Adipocyte (in vitro differentiated cells): ENCODE measurements at regions not wholly inside any gene's neighbourhood (a gene's known extent, or its start where the extent isn't known, plus 50 kb on each side); places are given as distances from the start of the nearest gene placed in this dataset.
A peak's percentile ranks its signal among the peaks of the same experiment; 100 is the strongest.

Source experiments
- DNase-seq: peaks from one replicate; pipeline ENCODE4 v3.0.0-alpha.2; 2015; ENCODE audit warnings: low read depth
- H3K27me3 ChIP-seq: replicated peaks from 2 replicates; pipeline ENCODE4 v1.7.0; 2013; ENCODE audit warnings: mild to moderate bottlenecking, low read length, moderate library complexity; ENCODE audit not compliant: control insufficient read depth, insufficient read depth
- H3K36me3 ChIP-seq: 2 replicates; pipeline ENCODE4 v1.7.0; 2013; ENCODE audit warnings: low read length, mild to moderate bottlenecking, moderate library complexity; ENCODE audit not compliant: control insufficient read depth, insufficient read depth, severe bottlenecking
- H3K4me1 ChIP-seq: 2 replicates; pipeline ENCODE4 v1.7.0; 2013; ENCODE audit warnings: mild to moderate bottlenecking, low read length, moderate library complexity; ENCODE audit not compliant: control insufficient read depth, insufficient read depth
- H3K4me3 ChIP-seq: 2 replicates; pipeline ENCODE4 v1.7.0; 2013; ENCODE audit warnings: mild to moderate bottlenecking, low read length, moderate library complexity
- H3K9ac ChIP-seq: 2 replicates; pipeline ENCODE4 v1.7.0; 2013; ENCODE audit warnings: mild to moderate bottlenecking, low read length, moderate library complexity
- H3K9me3 ChIP-seq: 2 replicates; pipeline ENCODE4 v1.7.0; 2013; ENCODE audit warnings: mild to moderate bottlenecking, low read length, moderate library complexity; ENCODE audit not compliant: control insufficient read depth

DNA sequence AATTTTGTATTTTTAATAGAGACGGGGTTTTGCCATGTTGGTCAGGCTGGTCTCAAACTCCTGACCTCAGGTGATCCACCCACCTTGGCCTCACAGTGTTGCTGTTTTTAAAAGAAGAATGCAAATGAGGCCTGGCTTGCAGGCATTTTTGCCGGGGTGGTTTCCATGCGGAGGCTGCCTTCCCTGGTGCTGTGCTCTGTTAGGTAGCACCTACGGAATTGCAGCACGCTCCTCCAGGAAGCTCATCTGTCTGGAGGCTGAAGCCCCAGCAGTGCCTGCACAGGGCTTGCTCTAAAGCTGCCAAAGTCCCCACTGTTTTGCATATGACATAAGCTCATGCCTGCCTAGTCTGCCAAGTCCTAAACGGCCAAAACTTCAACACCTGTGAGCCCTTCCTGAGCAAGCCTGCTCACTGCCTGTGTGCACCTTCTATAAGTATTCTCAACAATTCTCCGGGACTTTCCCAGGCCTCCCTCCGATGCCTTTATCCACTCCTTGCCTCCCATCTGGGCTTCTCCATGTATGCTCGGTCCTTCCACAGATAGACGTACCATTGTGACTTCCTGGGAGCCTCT, 551.3 kb upstream of the RAB6C start:
- no peak for DNase-seq
- Histone ChIP-seq H3K4me1 (no peaks in the 10 kb centered on the region), H3K9ac (no peak overlapping the region), H3K4me3 (no peak overlapping the region), H3K36me3 (no peaks in the 10 kb centered on the region), H3K27me3 (peaks cover 7% of the 10 kb centered on the region), H3K9me3 (no peaks in the 10 kb centered on the region)

- Histone ChIP-seq H3K4me3 (no peak overlapping the region), H3K4me1 (no peaks in the 10 kb centered on the region), H3K27me3 (peaks cover 7% of the 10 kb centered on the region), H3K9ac (no peak overlapping the region), H3K9me3 (no peaks in the 10 kb centered on the region), H3K36me3 (no peaks in the 10 kb centered on the region)
- no peak for DNase-seq
These were observed 548.6 kb upstream of the RAB6C start for GRCh38 chr2:129430911-129431310.

- Histone ChIP-seq H3K9me3 (no peaks in the 10 kb centered on the region), H3K9ac (no peak overlapping the region), H3K4me1 (no peaks in the 10 kb centered on the region), H3K4me3 (no peak overlapping the region), H3K36me3 (no peaks in the 10 kb centered on the region), H3K27me3 (peaks cover 7% of the 10 kb centered on the region)
- no peak for DNase-seq
These were observed 547.6 kb upstream of the RAB6C start for GRCh38 chr2:129431881-129432280.

DNA sequence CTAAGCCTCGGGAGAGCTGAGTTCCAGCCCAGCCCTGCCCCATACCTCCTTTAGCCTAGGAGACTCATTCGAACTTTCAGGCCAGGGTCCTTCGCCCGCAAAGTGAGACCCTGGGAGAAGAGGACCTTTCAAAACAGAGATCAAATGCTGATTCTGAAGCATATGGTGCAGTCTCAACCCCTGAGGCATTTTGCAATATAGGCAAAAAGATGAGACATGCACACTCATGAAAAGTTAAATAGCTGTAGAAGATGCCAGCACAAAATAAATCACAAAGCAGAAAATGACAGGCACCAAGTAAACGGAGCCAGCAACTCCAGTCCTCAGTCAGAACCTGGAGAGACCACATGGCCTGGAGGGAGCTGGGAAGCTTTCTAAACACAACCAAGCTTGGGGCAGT, 542.7 kb upstream of the RAB6C start:
- no peak overlapping the region for H3K4me3 ChIP-seq
- H3K36me3 ChIP-seq, result no peaks in the 10 kb centered on the region

GRCh38 chr2:129437725-129438124, 541.7 kb upstream of the RAB6C start:
- DNase-seq, result no peak
- Histone ChIP-seq H3K4me3 (no peak overlapping the region), H3K36me3 (no peaks in the 10 kb centered on the region), H3K9me3 (no peaks in the 10 kb centered on the region), H3K4me1 (no peaks in the 10 kb centered on the region), H3K9ac (no peak overlapping the region), H3K27me3 (peaks cover 9% of the 10 kb centered on the region)

More for the DNA sequence above, 542.7 kb upstream of the RAB6C start:
- Histone ChIP-seq H3K9me3 (no peaks in the 10 kb centered on the region), H3K27me3 (peaks cover 14% of the 10 kb centered on the region), H3K4me1 (no peaks in the 10 kb centered on the region), H3K9ac (no peak overlapping the region)
- DNase-seq, result no peak

DNA sequence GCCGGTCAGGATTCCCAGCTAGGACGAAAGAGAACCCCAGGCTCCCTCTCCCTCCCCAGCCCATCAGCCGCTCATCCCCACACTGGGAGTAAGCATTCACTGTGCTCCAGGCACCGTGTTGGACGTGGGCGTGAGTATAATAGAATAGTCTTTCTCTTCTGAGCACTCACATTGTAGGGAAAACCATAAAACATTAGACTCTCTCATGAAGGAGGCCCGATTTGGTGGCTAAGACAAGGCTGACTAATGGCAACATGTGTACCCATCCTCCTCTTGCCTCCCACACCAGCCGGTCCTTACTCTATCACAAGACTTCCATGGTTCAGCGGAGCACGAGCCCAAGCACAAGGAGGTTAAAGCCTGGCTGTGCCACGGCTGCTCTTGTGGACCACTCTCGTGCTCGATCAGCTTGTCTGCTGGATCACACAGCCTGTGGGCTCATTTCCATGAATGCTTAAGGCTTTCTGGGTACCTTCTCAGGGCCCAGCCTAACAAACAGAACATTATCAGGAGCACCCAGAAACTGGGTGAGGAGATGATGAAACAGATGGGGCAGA, 540.9 kb upstream of the RAB6C start:
- peaks cover 9% of the 10 kb centered on the region for H3K27me3 ChIP-seq
- no peak overlapping the region for H3K9ac ChIP-seq
- no peaks in the 10 kb centered on the region for H3K9me3 ChIP-seq
- no peak overlapping the region for H3K4me3 ChIP-seq
- no peaks in the 10 kb centered on the region for H3K36me3 ChIP-seq
- no peak for DNase-seq
- H3K4me1 ChIP-seq, result no peaks in the 10 kb centered on the region

- H3K9me3 ChIP-seq, result no peaks in the 10 kb centered on the region
- no peak for DNase-seq
- H3K4me1 ChIP-seq, result no peaks in the 10 kb centered on the region
- H3K4me3 ChIP-seq, result no peak overlapping the region
- no peak overlapping the region for H3K9ac ChIP-seq
- H3K27me3 ChIP-seq, result peaks cover 9% of the 10 kb centered on the region
- H3K36me3 ChIP-seq, result no peaks in the 10 kb centered on the region
These were observed 539.8 kb upstream of the RAB6C start for GRCh38 chr2:129439406-129440302.

- no peaks in the 10 kb centered on the region for H3K9me3 ChIP-seq
- no peak overlapping the region for H3K9ac ChIP-seq
- no peak for DNase-seq
- H3K4me1 ChIP-seq, result no peaks in the 10 kb centered on the region
- H3K4me3 ChIP-seq, result no peak overlapping the region
- no peaks in the 10 kb centered on the region for H3K36me3 ChIP-seq
- peaks cover 9% of the 10 kb centered on the region for H3K27me3 ChIP-seq
These were observed 537.9 kb upstream of the RAB6C start for GRCh38 chr2:129441610-129442009.

DNA sequence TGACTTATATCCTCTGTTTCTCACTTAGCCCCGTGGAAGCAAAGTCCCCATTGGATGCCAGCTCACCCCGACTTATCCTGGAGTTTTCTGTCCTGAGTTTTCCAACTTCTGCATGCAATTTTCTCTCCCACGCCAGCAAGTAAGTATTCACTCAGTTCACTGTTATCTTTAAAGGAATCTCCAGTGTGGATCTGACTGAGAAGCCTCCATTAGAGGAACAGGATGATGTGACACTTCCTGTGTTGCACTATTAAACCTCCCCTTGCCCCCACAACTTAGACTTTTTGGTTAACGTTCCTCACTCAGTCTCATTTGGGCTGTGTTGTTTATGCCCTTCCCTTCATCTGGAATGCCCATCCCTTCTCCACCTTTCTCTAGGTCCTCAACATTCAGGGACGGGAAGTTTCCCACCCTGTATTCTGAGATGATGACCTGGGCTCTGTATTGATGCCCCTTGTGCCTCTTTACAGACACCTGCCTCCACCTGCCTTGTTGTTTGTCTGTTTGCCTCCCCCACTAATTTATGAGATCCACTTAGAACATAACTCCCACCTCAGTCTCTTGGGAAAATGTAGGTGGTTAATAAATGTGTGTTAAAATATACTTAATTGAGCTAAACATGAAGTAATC, 536.1 kb upstream of the RAB6C start:
- H3K9ac ChIP-seq, result no peak overlapping the region
- H3K27me3 ChIP-seq, result peaks cover 6% of the 10 kb centered on the region
- H3K9me3 ChIP-seq, result no peaks in the 10 kb centered on the region
- H3K36me3 ChIP-seq, result no peaks in the 10 kb centered on the region
- H3K4me3 ChIP-seq, result peak overlapping the region; percentile 52
- H3K4me1 ChIP-seq, result no peaks in the 10 kb centered on the region
- no peak for DNase-seq

- no peaks in the 10 kb centered on the region for H3K36me3 ChIP-seq
- H3K9me3 ChIP-seq, result no peaks in the 10 kb centered on the region
- no peak for DNase-seq
- no peak overlapping the region for H3K9ac ChIP-seq
- peaks cover 6% of the 10 kb centered on the region for H3K27me3 ChIP-seq
- no peak overlapping the region for H3K4me3 ChIP-seq
- H3K4me1 ChIP-seq, result no peaks in the 10 kb centered on the region
These were observed 535.4 kb upstream of the RAB6C start for GRCh38 chr2:129443865-129444739.
